GM12878 (cell line): ENCODE measurements at regions not wholly inside any gene's neighbourhood (a gene's known extent, or its start where the extent isn't known, plus 50 kb on each side); places are given as distances from the start of the nearest gene placed in this dataset.

Source experiments
- ATAC-seq: fragments of 200-7000 bp; cut with Tn5 transposase; 3 replicates; pipeline ENCODE4 v1.9.1; 2020; ENCODE audit warnings: mild to moderate bottlenecking, moderate library complexity
- BruUV-seq: library from RNA; stranded (reverse); fragments of 400-500 nt; replicated peaks from 2 replicates; lab custom pipeline; 2021; lab: Mats Ljungman, UMichigan
- CTCF ChIA-PET: fragments of 300-600 bp; sonication (Branson Sonifier 250); formaldehyde crosslinking; extraction: SDS; loops from one replicate; lab custom pipeline; 2021; ENCODE audit warnings: inconsistent platforms; lab: Yijun Ruan, JAX
- POLR2A ChIA-PET: fragments of 350-600 bp; formaldehyde crosslinking; extraction: SDS; loops from one replicate; lab custom pipeline; 2021; ENCODE audit warnings: inconsistent platforms; lab: Charles Lee
- RAD21 ChIA-PET: fragments of 300-600 bp; sonication (Branson Sonifier 250); formaldehyde crosslinking; loops from one replicate; lab custom pipeline; 2023; ENCODE audit warnings: antibody characterized with exemption; ENCODE audit not compliant: unreplicated experiment; lab: Charles Lee
- SMC1A ChIA-PET: fragments of 300-600 bp; sonication (Branson Sonifier 250); formaldehyde crosslinking; loops from one replicate; lab custom pipeline; 2023; ENCODE audit not compliant: unreplicated experiment, uncharacterized antibody; lab: Charles Lee
- DNase-seq: peaks from one replicate; pipeline ENCODE4 v3.0.0-alpha.2; 2011; ENCODE audit warnings: low read depth, low spot score
- FAIRE-seq: peaks from 3 replicates; lab custom pipeline; 2011; peaks lifted over from hg19 to GRCh38; lab: Jason Lieb, UNC
- H2AFZ ChIP-seq: 2 replicates; pipeline ENCODE4 v1.6.0; 2011; ENCODE audit warnings: low read depth, low read length, control low read depth; ENCODE audit not compliant: control insufficient read depth
- H3K27ac ChIP-seq: 2 replicates; pipeline ENCODE4 v1.5.1; 2011; ENCODE audit warnings: control low read depth; ENCODE audit not compliant: control insufficient read depth, insufficient read depth
- H3K27me3 ChIP-seq, 2 experiments: replicated peaks in 1 of 2; 2 replicates each; pipeline versions ENCODE4 v1.6.0 to v1.6.1; 2011; ENCODE audit warnings: low read length in 1 of 2; ENCODE audit not compliant: control insufficient read depth in 2 of 2, insufficient read depth in 2 of 2
- H3K36me3 ChIP-seq, 2 experiments: 2 replicates each; pipeline ENCODE4 v1.5.1; 2011; ENCODE audit warnings: low read length in 1 of 2; ENCODE audit not compliant: control insufficient read depth in 2 of 2, insufficient read depth in 2 of 2
- H3K4me1 ChIP-seq: 2 replicates; pipeline ENCODE4 v1.6.1; 2011; ENCODE audit warnings: mild to moderate bottlenecking, low read length, moderate library complexity, mixed read lengths; ENCODE audit not compliant: control insufficient read depth, insufficient read depth
- H3K4me2 ChIP-seq: 2 replicates; pipeline ENCODE4 v1.6.0; 2011; ENCODE audit warnings: control low read depth; ENCODE audit not compliant: control insufficient read depth, insufficient read depth
- H3K4me3 ChIP-seq: fragments of 200-600 bp; sonication (generic); 2 replicates; pipeline ENCODE4 v1.5.1; 2016
- H3K79me2 ChIP-seq: 2 replicates; pipeline ENCODE4 v1.6.0; 2011; ENCODE audit warnings: low read length; ENCODE audit not compliant: control insufficient read depth, insufficient read depth
- H3K9ac ChIP-seq: 2 replicates; pipeline ENCODE4 v1.8.0; 2011; ENCODE audit warnings: low read length, control low read depth, mixed read lengths; ENCODE audit not compliant: control insufficient read depth, insufficient read depth
- H3K9me3 ChIP-seq: replicated peaks from 3 replicates; pipeline ENCODE4 v1.5.1; 2011; ENCODE audit warnings: mild to moderate bottlenecking, low read length; ENCODE audit not compliant: control insufficient read depth, insufficient read depth
- H4K20me1 ChIP-seq: 2 replicates; pipeline ENCODE4 v1.6.0; 2011; ENCODE audit not compliant: control insufficient read depth, insufficient read depth
- BCL11A ChIP-seq: IDR thresholded peaks from 2 replicates; pipeline ENCODE4 v1.6.1; 2011; ENCODE audit warnings: low read depth, low read length
- BRCA1 ChIP-seq: IDR thresholded peaks from 2 replicates; pipeline ENCODE4 v1.6.1; 2011; ENCODE audit warnings: low read depth, low read length, improper control_type of control experiment
- CHD2 ChIP-seq: IDR thresholded peaks from 2 replicates; pipeline ENCODE4 v1.6.1; 2011; ENCODE audit warnings: low read depth, low read length, improper control_type of control experiment, borderline replicate concordance
- ELK1 ChIP-seq: IDR thresholded peaks from 2 replicates; pipeline ENCODE4 v1.6.1; 2012; ENCODE audit warnings: low read depth, low read length, improper control_type of control experiment
- HSF1 ChIP-seq: fragments of 150-350 bp; IDR thresholded peaks from 2 replicates; pipeline ENCODE4 v1.6.1; 2014; ENCODE audit warnings: mild to moderate bottlenecking, low read depth, low read length
- MEF2B ChIP-seq: fragments of 450-650 bp; IDR thresholded peaks from 2 replicates; pipeline ENCODE4 v1.6.1; 2018; ENCODE audit warnings: mild to moderate bottlenecking, moderate library complexity; ENCODE audit not compliant: partially characterized antibody, poor library complexity, severe bottlenecking
- NR2F1 ChIP-seq: fragments of 450-650 bp; conservative IDR thresholded peaks from 2 replicates; pipeline ENCODE4 v1.6.1; 2017; ENCODE audit warnings: mild to moderate bottlenecking
- PML ChIP-seq: IDR thresholded peaks from 2 replicates; pipeline ENCODE4 v1.6.1; 2012; ENCODE audit warnings: low read length, inconsistent platforms
- RAD21 ChIP-seq: IDR thresholded peaks from 2 replicates; pipeline ENCODE4 v1.6.1; 2011; ENCODE audit warnings: mild to moderate bottlenecking, low read depth, low read length, moderate library complexity; ENCODE audit not compliant: insufficient read depth
- SP1 ChIP-seq: IDR thresholded peaks from one replicate; pipeline ENCODE4 v1.6.1; 2011; ENCODE audit warnings: low read depth, low read length
- STAT3 ChIP-seq: IDR thresholded peaks from 2 replicates; pipeline ENCODE4 v1.6.1; 2011; ENCODE audit warnings: low read depth, low read length, improper control_type of control experiment
- ZNF687 ChIP-seq: fragments of 450-650 bp; IDR thresholded peaks from 2 replicates; pipeline ENCODE4 v1.6.1; 2017; ENCODE audit warnings: mild to moderate bottlenecking, moderate library complexity
- WGBS: methylation state at CpG from one replicate; pipeline ENCODE4 v1.1.6; 2016; ENCODE audit warnings: low lambda C conversion rate; ENCODE audit not compliant: insufficient replicate concordance, insufficient coverage; ENCODE audit errors: missing lambda C conversion rate; 5-methylcytosine and 5-hydroxymethylcytosine counted together
- in situ Hi-C: fragments of 300-500 bp; cut with MboI; formaldehyde crosslinking; loops from 9 replicates; pipeline ENCODE4 v1.14.3; 2018; ENCODE audit warnings: mixed read lengths
- intact Hi-C: fragments of 100-400 bp; cut with micrococcal nuclease; formaldehyde crosslinking; loops from one replicate; pipeline ENCODE4 v1.14.2; 2022; ENCODE audit not compliant: unreplicated experiment

- in situ Hi-C loops = no loop called here
- ChIA-PET SMC1A (no interaction called here), POLR2A (no interaction called here)
- Histone ChIP-seq H3K9me3 (no peaks in the 10 kb centered on the region), H3K4me3 (no peak overlapping the region), H3K4me2 (no peak overlapping the region), H3K4me1 (no peaks in the 10 kb centered on the region), H3K27ac (no peak overlapping the region), H3K27me3 (no peaks in the 10 kb centered on the region), H3K9ac (no peak overlapping the region), H4K20me1 (no peaks in the 10 kb centered on the region)
- FAIRE-seq (no peak), ATAC-seq (no peak), DNase-seq (no peak)
- BruUV-seq = no TSS peak
- TF ChIP-seq PML (no peak), STAT3 (no peak), RAD21 (no peak), HSF1 (no peak), SP1 (no peak), NR2F1 (no peak), BRCA1 (no peak), CHD2 (no peak), ELK1 (no peak), ZNF687 (no peak), MEF2B (no peak), BCL11A (no peak)
- TF ChIP-seq, all 136 proteins: peak for 0
- no peaks in the 10 kb centered on the region for H3K79me2 ChIP-seq
- ChIA-PET RAD21 (no interaction called here), CTCF (interaction anchor here (0.6 kb wide), 1 partner anchor 276 kb away, joined by 3 read pairs; no protein-coding TSS in a partner anchor)
- 31% methylated on average over 2 of the region's 2 CpGs for WGBS
- H2AFZ ChIP-seq = no peak overlapping the region
- H3K36me3 ChIP-seq = no peaks in the 10 kb centered on the region
- intact Hi-C loops = no loop called here
Observed at GRCh38 chr12:39227218-39227617, 215.7 kb downstream of the KIF21A start.
